COLO829 (cell line): ENCODE measurements at regions not wholly inside any gene's neighbourhood (a gene's known extent, or its start where the extent isn't known, plus 50 kb on each side); places are given as distances from the start of the nearest gene placed in this dataset.
"Not testable (repeated sequence)": the region's sequence is repeated elsewhere in the genome, so short reads cannot be mapped to it uniquely, and the experiment has no call there.

Experiments used
- DNase-seq: peaks from one replicate; pipeline ENCODE4 v3.0.0; 2012; ENCODE audit warnings: low spot score

DNA sequence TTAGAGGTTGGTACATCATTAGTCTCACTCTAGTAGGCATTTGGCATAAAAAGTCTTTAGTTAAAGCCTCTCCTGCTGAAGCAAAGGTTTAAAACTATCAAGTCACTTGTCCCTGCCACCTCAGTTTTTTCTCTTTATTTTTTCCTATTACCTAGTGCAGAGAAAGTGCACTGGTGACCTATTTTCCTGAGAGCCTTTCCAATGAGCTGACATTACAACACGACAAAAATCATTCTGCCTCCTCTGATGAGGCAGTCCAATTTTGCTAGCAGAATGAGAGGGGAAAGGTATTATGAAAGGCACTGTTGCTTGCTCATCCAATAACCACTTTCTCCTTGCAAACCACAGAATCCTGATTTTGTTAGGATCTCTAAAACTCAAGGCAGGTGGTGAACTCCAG is 73.3 kb upstream of the SGK1 start:
- no peak for DNase-seq

GRCh38 chr6:134389658-134390057 is 71.7 kb upstream of the SGK1 start:
- DNase-seq, result no peak

DNA sequence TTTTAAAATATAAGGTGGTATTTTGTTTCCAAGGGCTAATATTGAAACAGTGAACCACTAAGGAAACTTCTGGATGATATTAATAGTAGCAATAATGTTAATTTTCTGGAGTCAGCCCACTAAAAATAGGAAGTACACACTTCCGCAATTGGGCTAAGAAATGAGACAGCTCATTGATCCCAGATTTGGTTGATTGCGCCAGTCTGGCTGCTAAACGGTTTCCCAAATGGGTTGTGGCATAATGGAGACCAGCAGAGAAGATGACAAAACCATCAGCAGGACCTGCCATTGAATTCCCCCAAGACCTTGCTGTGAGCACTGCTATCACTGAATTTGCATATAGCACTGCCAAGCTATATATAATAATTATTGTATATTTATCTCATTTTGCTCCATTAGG is 71.2 kb upstream of the SGK1 start:
- no peak for DNase-seq

DNA sequence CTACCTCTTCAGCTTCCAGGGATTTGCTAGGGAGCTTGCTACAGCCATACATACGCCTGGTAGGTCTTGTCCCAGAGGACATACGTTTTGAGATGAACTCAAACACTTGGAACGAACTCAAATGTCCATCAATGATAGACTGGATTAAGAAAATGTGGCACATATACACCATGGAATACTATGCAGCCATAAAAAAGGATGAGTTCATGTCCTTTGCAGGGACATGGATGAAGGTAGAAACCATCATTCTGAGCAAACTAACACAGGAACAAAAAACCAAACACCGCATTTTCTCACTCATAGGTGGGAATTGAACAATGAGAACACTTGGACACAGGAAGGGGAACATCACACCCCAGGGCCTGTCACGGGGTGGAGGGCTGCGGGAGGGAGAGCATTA is 68.6 kb upstream of the SGK1 start:
- not testable (repeated sequence) for DNase-seq

DNA sequence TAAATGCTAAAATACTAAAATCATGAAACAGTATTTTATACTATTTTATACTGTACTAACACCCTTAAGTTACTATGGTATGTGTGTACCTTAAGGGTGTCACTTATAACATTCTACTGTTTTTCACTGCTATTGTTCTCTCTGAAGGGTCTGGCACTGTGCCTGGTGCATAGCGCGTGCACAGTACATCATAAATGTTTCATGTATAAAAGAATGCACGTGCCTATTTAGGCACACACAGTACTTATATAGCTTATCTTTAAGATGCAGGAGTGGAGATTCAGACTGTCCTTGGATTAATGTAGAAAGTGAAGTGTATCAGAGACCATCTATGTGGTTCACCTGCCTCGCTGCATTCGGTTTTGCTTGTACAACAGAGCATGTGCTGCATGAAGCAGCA is 64.0 kb upstream of the SGK1 start:
- no peak for DNase-seq

DNA sequence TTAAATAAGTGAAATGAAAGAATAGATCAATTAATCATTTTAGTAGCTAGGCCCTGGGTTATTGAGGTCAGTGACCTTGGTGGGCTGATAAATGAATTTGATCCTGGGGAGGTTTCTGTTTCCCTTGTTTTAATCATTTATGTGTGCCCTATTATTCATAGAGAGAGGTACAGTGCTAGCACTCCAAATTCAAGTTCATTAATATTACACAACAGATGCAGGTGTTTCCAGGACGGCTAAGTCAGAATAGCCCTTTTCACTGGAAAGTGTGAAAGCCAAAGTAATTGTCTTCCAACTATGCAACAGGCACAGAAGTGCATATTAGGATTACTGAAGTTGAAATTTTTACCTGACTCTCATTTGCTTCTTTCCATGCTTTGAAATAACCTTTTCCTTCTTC is 61.7 kb upstream of the SGK1 start:
- DNase-seq, result no peak

DNA sequence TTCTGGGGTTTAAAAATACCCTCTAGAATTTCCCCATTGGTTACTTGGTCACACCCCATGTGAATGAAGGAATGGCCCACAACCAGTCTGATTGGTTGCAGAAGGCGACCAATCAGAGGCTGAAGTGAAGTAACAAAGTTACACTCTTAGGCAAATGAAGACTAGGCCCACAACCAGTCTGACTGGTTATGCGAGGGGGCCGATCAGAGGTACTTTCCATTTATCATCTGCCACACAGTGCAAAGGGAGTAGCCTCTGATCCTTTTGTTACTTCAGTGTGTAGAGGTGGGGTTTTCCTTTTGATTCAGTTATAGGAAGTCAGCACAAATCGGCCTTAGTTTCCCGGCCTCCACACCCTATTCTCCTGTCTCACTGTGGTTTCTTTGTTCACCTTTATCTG is 61.2 kb upstream of the SGK1 start:
- DNase-seq, result no peak

DNA sequence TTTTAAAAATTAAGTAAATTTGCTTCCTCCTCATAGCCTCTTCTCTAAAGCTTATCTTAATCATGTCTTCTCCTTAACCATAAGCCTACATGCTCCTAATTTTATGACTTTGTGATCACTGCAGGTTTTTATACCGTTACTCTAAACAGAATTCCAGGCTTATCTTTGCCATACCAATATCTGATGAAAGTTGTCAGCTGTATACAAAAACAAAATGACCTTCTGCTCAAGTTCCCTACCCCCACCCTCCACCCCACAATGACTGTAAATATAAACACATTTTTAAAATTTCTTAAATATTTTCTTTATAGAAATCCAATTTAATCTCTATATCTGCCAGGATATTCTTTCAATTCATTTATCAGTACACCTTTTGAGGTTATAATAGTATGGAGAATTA is 60.5 kb upstream of the SGK1 start:
- DNase-seq, result no peak

- no peak for DNase-seq
Measured at GRCh38 chr6:134376785-134377184, 58.9 kb upstream of the SGK1 start.

DNA sequence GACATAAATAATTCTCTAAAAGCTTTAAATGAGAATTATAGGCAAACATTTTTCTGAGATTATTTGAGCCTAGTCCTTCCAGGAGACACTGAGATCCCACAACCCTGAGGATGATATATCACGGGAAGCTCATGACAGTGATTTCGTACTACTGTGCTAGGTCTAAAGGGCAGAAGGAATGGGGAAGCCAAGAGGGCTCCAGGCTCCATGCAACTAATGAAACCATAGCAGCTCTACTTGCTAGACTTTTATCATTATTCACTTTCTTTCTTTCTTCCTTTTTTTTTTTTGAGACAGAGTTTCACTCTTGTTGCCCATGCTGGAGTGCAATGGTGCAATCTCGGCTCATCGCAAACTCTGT is 57.3 kb upstream of the SGK1 start:
- DNase-seq, result no peak

DNA sequence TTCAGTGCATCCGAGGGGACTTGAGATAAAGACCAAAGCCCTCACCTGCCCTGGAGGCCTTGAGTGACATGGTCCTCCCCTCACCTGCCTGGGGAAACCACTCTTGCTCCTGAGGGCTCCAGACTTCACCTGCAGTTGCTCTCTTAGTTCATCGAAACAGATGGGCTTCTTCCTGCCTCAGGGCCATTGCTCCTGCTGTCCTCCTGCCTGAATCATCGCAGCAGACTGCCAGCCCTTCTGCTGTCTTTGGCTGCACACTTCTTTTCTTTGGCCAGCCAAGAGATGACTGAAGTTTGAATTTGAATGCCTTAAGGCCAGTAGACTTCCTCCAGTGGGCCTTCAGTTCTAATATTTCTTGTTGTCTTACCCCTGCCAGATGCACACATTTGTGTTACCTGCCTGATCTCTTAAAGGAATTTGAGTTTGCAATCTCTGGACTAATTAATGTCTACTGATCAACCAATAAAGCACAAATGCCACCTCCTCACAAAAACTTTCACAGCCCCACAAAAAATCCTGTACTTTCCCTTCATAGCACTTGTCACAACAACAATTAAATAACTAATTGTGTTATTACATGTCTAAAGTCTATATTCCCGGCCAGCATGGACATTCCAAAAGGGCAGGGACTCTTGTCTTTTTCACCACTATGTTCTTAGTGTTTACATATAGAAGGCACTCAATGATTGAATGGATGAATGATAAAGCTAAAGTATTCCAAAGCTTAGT is 56.7 kb upstream of the SGK1 start:
- no peak for DNase-seq

- DNase-seq, result no peak
Measured at GRCh38 chr6:134373993-134374392, 56.1 kb upstream of the SGK1 start.

GRCh38 chr6:134373282-134373922 is 55.5 kb upstream of the SGK1 start:
- DNase-seq, result peak; percentile 44

GRCh38 chr6:134372603-134373281 is 54.8 kb upstream of the SGK1 start:
- DNase-seq, result no peak

DNA sequence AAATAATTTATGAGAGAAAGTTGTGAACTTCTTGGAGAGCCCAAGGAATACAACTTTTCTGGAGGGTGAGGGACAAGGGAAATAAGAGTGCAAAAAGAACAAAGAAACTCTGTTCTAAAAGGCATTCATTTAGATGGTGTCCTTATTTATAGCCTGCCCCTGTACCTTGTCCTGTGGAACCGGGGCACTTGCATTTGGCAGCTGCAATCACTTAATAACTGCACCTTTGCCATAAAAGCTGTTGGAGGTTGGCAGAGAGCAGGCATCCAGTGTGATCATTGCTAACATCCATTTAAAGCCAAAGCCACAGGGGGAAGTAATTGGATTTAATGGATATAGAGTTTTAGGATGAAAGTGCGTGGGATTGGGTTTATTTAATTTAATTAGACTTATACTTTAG is 50.8 kb upstream of the SGK1 start:
- no peak for DNase-seq
